ENCODE measurements at regions not wholly inside any gene's neighbourhood (a gene's known extent, or its start where the extent isn't known, plus 50 kb on each side); places are given as distances from the start of the nearest gene placed in this dataset.

- ATAC-seq (ENCODE audit: insufficient read depth, low read depth) (no peak), DNase-seq (no peak)
- Histone ChIP-seq H3K4me3 (ENCODE audit: low read depth in 1 of 2, low read length in 2 of 2) (no peak overlapping the region), H4K20me1 (ENCODE audit: insufficient read depth, low read length) (no peaks in the 10 kb centered on the region), H3K27ac (ENCODE audit: low read length) (no peak overlapping the region), H3K4me1 (ENCODE audit: insufficient read depth, low read length) (no peaks in the 10 kb centered on the region), H3K79me2 (ENCODE audit: insufficient read depth, low read length) (no peaks in the 10 kb centered on the region), H3K9me3 (ENCODE audit: insufficient read depth, low read length, severe bottlenecking) (no peaks in the 10 kb centered on the region), H3K36me3 (ENCODE audit: insufficient read depth, low read length) (no peaks in the 10 kb centered on the region), H3K4me2 (ENCODE audit: insufficient read depth, low read length) (no peak overlapping the region), H3K9ac (ENCODE audit: low read depth, low read length) (no peak overlapping the region), H3K27me3 (ENCODE audit: insufficient read depth, low read length, poor library complexity) (no peaks in the 10 kb centered on the region), H2AFZ (ENCODE audit: low read depth, low read length) (no peak overlapping the region)
- TF ChIP-seq EZH2 (IDR thresholded peaks at IDR 0.05; ENCODE audit: borderline replicate concordance, low read depth, low read length, severe bottlenecking): no peak
- no peak for TF ChIP-seq CTCF (IDR thresholded peaks at IDR 0.05; ENCODE audit: borderline replicate concordance, extremely low read depth, low read length, poor library complexity, severe bottlenecking)
These were observed 105.3 kb upstream of the C16orf82 start for GRCh38 chr16:26961459-26961858.

- Histone ChIP-seq H4K20me1 (ENCODE audit: insufficient read depth, low read length) (no peaks in the 10 kb centered on the region), H3K4me3 (ENCODE audit: low read depth in 1 of 2, low read length in 2 of 2) (no peak overlapping the region), H3K79me2 (ENCODE audit: insufficient read depth, low read length) (no peaks in the 10 kb centered on the region), H3K27ac (ENCODE audit: low read length) (no peak overlapping the region), H3K9ac (ENCODE audit: low read depth, low read length) (no peak overlapping the region), H3K9me3 (ENCODE audit: insufficient read depth, low read length, severe bottlenecking) (no peaks in the 10 kb centered on the region), H2AFZ (ENCODE audit: low read depth, low read length) (no peak overlapping the region), H3K4me2 (ENCODE audit: insufficient read depth, low read length) (no peak overlapping the region), H3K27me3 (ENCODE audit: insufficient read depth, low read length, poor library complexity) (no peaks in the 10 kb centered on the region), H3K4me1 (ENCODE audit: insufficient read depth, low read length) (no peaks in the 10 kb centered on the region), H3K36me3 (ENCODE audit: insufficient read depth, low read length) (no peaks in the 10 kb centered on the region)
- ATAC-seq (ENCODE audit: insufficient read depth, low read depth) (no peak), DNase-seq (peak; percentile 30)
- peak; percentile 61 for TF ChIP-seq CTCF (IDR thresholded peaks at IDR 0.05; ENCODE audit: borderline replicate concordance, extremely low read depth, low read length, poor library complexity, severe bottlenecking)
- no peak for TF ChIP-seq EZH2 (IDR thresholded peaks at IDR 0.05; ENCODE audit: borderline replicate concordance, low read depth, low read length, severe bottlenecking)
These were observed 103.6 kb upstream of the C16orf82 start for GRCh38 chr16:26963109-26963508.

GRCh38 chr16:26969589-26970231, 97.0 kb upstream of the C16orf82 start:
- no peaks in the 10 kb centered on the region for H3K27me3 ChIP-seq (ENCODE audit: insufficient read depth, low read length, poor library complexity)
- no peak for TF ChIP-seq CTCF (IDR thresholded peaks at IDR 0.05; ENCODE audit: borderline replicate concordance, extremely low read depth, low read length, poor library complexity, severe bottlenecking)
- TF ChIP-seq EZH2 (IDR thresholded peaks at IDR 0.05; ENCODE audit: borderline replicate concordance, low read depth, low read length, severe bottlenecking): no peak
- no peaks in the 10 kb centered on the region for H4K20me1 ChIP-seq (ENCODE audit: insufficient read depth, low read length)
- H3K9me3 ChIP-seq (ENCODE audit: insufficient read depth, low read length, severe bottlenecking): no peaks in the 10 kb centered on the region
- H3K4me3 ChIP-seq (ENCODE audit: low read depth in 1 of 2, low read length in 2 of 2): no peak overlapping the region
- H2AFZ ChIP-seq (ENCODE audit: low read depth, low read length): no peak overlapping the region
- H3K79me2 ChIP-seq (ENCODE audit: insufficient read depth, low read length): no peaks in the 10 kb centered on the region
- H3K4me1 ChIP-seq (ENCODE audit: insufficient read depth, low read length): no peaks in the 10 kb centered on the region
- no peak overlapping the region for H3K9ac ChIP-seq (ENCODE audit: low read depth, low read length)
- DNase-seq (no peak), ATAC-seq (ENCODE audit: insufficient read depth, low read depth) (no peak)
- no peaks in the 10 kb centered on the region for H3K36me3 ChIP-seq (ENCODE audit: insufficient read depth, low read length)
- H3K4me2 ChIP-seq (ENCODE audit: insufficient read depth, low read length): no peak overlapping the region
- no peak overlapping the region for H3K27ac ChIP-seq (ENCODE audit: low read length)

Measured in DND-41 (cell line).